ENCODE measurements at regions not wholly inside any gene's neighbourhood (a gene's known extent, or its start where the extent isn't known, plus 50 kb on each side); places are given as distances from the start of the nearest gene placed in this dataset.

GRCh38 chr5:9782826-9783560 lies 152.8 kb upstream of the TAS2R1 start:
- peak; percentile 96 for DNase-seq (ENCODE audit: low read depth)
- TF ChIP-seq, protein P1, sequence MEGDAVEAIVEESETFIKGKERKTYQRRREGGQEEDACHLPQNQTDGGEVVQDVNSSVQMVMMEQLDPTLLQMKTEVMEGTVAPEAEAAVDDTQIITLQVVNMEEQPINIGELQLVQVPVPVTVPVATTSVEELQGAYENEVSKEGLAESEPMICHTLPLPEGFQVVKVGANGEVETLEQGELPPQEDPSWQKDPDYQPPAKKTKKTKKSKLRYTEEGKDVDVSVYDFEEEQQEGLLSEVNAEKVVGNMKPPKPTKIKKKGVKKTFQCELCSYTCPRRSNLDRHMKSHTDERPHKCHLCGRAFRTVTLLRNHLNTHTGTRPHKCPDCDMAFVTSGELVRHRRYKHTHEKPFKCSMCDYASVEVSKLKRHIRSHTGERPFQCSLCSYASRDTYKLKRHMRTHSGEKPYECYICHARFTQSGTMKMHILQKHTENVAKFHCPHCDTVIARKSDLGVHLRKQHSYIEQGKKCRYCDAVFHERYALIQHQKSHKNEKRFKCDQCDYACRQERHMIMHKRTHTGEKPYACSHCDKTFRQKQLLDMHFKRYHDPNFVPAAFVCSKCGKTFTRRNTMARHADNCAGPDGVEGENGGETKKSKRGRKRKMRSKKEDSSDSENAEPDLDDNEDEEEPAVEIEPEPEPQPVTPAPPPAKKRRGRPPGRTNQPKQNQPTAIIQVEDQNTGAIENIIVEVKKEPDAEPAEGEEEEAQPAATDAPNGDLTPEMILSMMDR (IDR thresholded peaks at IDR 0.05; ENCODE audit: insufficient read depth, low read depth, low read length) = 0 out of 2 replicates have a peak, but pooled peaks have one; percentile 5
- H3K36me3 ChIP-seq (ENCODE audit: control insufficient read depth, insufficient read depth, low read length) = no peaks in the 10 kb centered on the region
- no peak overlapping the region for H3K4me3 ChIP-seq (ENCODE audit: low read depth, low read length)
- ChIA-PET CTCF (interaction anchor here (0.7 to 2.8 kb wide), 7 partner anchors 12 to 269 kb away, joined by 3 to 9 read pairs (median 4); no protein-coding TSS in a partner anchor), POLR2A (interaction anchor here (0.6 to 1.2 kb wide), 5 partner anchors 91 to 569 kb away, joined by 3 to 6 read pairs (median 5); no protein-coding TSS in a partner anchor)
- no peaks in the 10 kb centered on the region for H3K27me3 ChIP-seq (ENCODE audit: control insufficient read depth, insufficient read depth, low read length)

DNA sequence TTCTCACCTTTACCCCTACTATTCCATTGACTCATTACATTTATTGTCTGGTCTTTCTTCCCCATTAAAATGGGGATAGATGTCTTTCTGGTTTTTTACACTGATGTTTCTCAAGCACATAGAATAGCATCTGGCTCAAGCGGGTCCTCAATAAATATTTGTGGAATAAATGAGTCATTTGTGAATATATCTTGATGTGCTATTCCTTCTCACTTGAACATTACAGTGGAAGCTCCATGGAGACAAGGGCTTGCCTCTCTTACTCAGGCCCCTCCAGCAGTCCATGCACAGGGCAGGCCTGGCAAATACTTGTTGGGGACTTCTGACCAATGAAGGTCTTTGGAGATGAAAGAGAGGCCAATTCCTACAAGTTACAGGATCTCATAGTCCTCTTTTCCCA lies 151.7 kb upstream of the TAS2R1 start:
- CTCF ChIA-PET = interaction anchor here (0.8 to 2.8 kb wide), 4 partner anchors 14 to 249 kb away, joined by 3 to 9 read pairs (median 4); no protein-coding TSS in a partner anchor
- TF ChIP-seq, protein P1 (IDR thresholded peaks at IDR 0.05; ENCODE audit: insufficient read depth, low read depth, low read length) = no peak

GRCh38 chr5:9781275-9781674 lies 151.1 kb upstream of the TAS2R1 start:
- TF ChIP-seq, protein P1 (IDR thresholded peaks at IDR 0.05; ENCODE audit: insufficient read depth, low read depth, low read length) = no peak
- H3K4me3 ChIP-seq (ENCODE audit: low read depth, low read length) = no peak overlapping the region
- no peak for DNase-seq (ENCODE audit: low read depth)
- H3K27me3 ChIP-seq (ENCODE audit: control insufficient read depth, insufficient read depth, low read length) = no peaks in the 10 kb centered on the region
- ChIA-PET POLR2A (no interaction called here), CTCF (interaction anchor here (0.9 to 2.8 kb wide), 2 partner anchors 16 to 249 kb away, joined by 3 to 9 read pairs; no protein-coding TSS in a partner anchor)
- H3K36me3 ChIP-seq (ENCODE audit: control insufficient read depth, insufficient read depth, low read length) = no peaks in the 10 kb centered on the region

More for the DNA sequence above, 151.7 kb upstream of the TAS2R1 start:
- DNase-seq (ENCODE audit: low read depth) = peak; percentile 91
- Histone ChIP-seq H3K36me3 (ENCODE audit: control insufficient read depth, insufficient read depth, low read length) (no peaks in the 10 kb centered on the region), H3K27me3 (ENCODE audit: control insufficient read depth, insufficient read depth, low read length) (no peaks in the 10 kb centered on the region), H3K4me3 (ENCODE audit: low read depth, low read length) (no peak overlapping the region)
- POLR2A ChIA-PET = no interaction called here

DNA sequence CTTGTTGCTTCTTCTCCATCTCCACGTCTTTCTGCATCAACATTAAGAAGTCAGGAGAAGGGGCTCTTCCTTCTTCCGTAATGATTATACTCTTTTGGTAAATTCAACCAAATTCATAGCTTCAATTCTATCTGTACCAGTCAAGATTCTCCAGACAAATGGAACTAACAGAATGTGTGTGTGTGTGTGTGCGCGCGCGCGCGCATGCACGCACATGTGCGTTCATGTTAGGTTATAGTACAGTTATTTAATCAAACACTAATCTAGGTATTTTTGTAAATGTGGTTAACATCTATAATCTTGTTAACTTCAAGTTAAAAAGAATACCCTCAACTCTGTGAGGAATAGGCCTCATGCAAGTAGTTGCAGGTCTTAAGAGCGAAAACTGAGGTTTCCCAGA lies 150.3 kb upstream of the TAS2R1 start:
- no peak for DNase-seq (ENCODE audit: low read depth)
- ChIA-PET POLR2A (no interaction called here), CTCF (interaction anchor here (0.9 kb wide), 1 partner anchor 17 kb away, joined by 3 read pairs; no protein-coding TSS in a partner anchor)
- H3K27me3 ChIP-seq (ENCODE audit: control insufficient read depth, insufficient read depth, low read length) = no peaks in the 10 kb centered on the region
- H3K36me3 ChIP-seq (ENCODE audit: control insufficient read depth, insufficient read depth, low read length) = no peaks in the 10 kb centered on the region
- TF ChIP-seq, protein P1 (IDR thresholded peaks at IDR 0.05; ENCODE audit: insufficient read depth, low read depth, low read length) = no peak
- no peak overlapping the region for H3K4me3 ChIP-seq (ENCODE audit: low read depth, low read length)

DNA sequence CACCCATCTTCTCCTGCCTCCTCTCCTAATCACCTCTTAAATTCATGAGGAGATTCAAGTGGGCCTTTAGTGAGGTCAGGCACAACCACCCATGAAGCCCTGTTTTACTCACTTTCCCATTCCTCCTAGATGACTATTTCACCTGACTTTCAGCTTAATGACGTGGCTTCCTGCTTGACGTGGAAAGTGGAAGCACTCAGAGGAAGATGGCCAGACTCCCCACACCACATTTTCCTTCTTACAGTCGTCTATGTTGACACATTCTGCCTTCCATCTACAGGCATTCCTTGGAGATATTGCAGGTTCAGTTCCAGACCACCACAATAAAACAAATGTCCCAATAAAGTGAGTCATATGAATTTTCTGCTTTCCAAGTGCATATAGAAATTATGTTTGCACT lies 146.4 kb upstream of the TAS2R1 start:
- no peaks in the 10 kb centered on the region for H3K27me3 ChIP-seq (ENCODE audit: control insufficient read depth, insufficient read depth, low read length)
- TF ChIP-seq, protein P1 (IDR thresholded peaks at IDR 0.05; ENCODE audit: insufficient read depth, low read depth, low read length) = no peak
- no peak overlapping the region for H3K4me3 ChIP-seq (ENCODE audit: low read depth, low read length)
- ChIA-PET CTCF (no interaction called here), POLR2A (no interaction called here)
- H3K36me3 ChIP-seq (ENCODE audit: control insufficient read depth, insufficient read depth, low read length) = no peaks in the 10 kb centered on the region
- DNase-seq (ENCODE audit: low read depth) = no peak
